MM.1S (cell line): ENCODE measurements at regions not wholly inside any gene's neighbourhood (a gene's known extent, or its start where the extent isn't known, plus 50 kb on each side); places are given as distances from the start of the nearest gene placed in this dataset.

ENCODE experiments used
- CTCF ChIP-seq: fragments of 300-600 bp; sonication (generic); IDR thresholded peaks from 2 replicates; pipeline ENCODE4 v1.5.1; 2016; ENCODE audit warnings: antibody characterized with exemption, low read length, mixed read lengths
- EZH2 ChIP-seq: fragments of 300-600 bp; sonication (generic); optimal IDR thresholded peaks from 2 replicates; pipeline ENCODE3; 2017; ENCODE audit warnings: low read depth, mild to moderate bottlenecking, antibody characterized with exemption, low read length, mixed read lengths
- EZH2phosphoT487 ChIP-seq: fragments of 300-600 bp; sonication (generic); IDR thresholded peaks from 2 replicates; pipeline ENCODE4 v1.6.1; 2018; ENCODE audit warnings: antibody characterized with exemption, low read length

- TF ChIP-seq CTCF (no peak), EZH2 (no peak), EZH2phosphoT487 (no peak)
These were observed 351.7 kb downstream of the ZNF608 start for GRCh38 chr5:124394700-124395245.
